ENCODE measurements at regions not wholly inside any gene's neighbourhood (a gene's known extent, or its start where the extent isn't known, plus 50 kb on each side); places are given as distances from the start of the nearest gene placed in this dataset.
A peak's percentile ranks its signal among the peaks of the same experiment; 100 is the strongest.

- Mint-ChIP-seq H3K27ac (no peak overlapping the region), H3K36me3 (ENCODE audit: low read depth) (no peaks in the 10 kb centered on the region), H3K27me3 (ENCODE audit: low read depth) (no peaks in the 10 kb centered on the region), H3K4me3 (no peak overlapping the region), H3K9me3 (no peaks in the 10 kb centered on the region), H3K4me1 (ENCODE audit: low read depth) (no peaks in the 10 kb centered on the region)
- no peak for DNase-seq (ENCODE audit: low spot score)
These were observed 56.1 kb downstream of the RMI2 start for GRCh38 chr16:11401161-11402050.

GRCh38 chr16:11402051-11402744, 56.9 kb downstream of the RMI2 start:
- no peak for DNase-seq (ENCODE audit: low spot score)
- Mint-ChIP-seq H3K27me3 (ENCODE audit: low read depth) (no peaks in the 10 kb centered on the region), H3K36me3 (ENCODE audit: low read depth) (no peaks in the 10 kb centered on the region), H3K27ac (no peak overlapping the region), H3K4me3 (no peak overlapping the region), H3K9me3 (no peaks in the 10 kb centered on the region), H3K4me1 (ENCODE audit: low read depth) (no peaks in the 10 kb centered on the region)

- H3K27me3 Mint-ChIP-seq (ENCODE audit: low read depth) = no peaks in the 10 kb centered on the region
- H3K4me3 Mint-ChIP-seq = no peak overlapping the region
- H3K9me3 Mint-ChIP-seq = no peaks in the 10 kb centered on the region
- DNase-seq (ENCODE audit: low spot score) = no peak
- H3K4me1 Mint-ChIP-seq (ENCODE audit: low read depth) = peaks cover 2% of the 10 kb centered on the region
- no peaks in the 10 kb centered on the region for H3K36me3 Mint-ChIP-seq (ENCODE audit: low read depth)
- no peak overlapping the region for H3K27ac Mint-ChIP-seq
These were observed 57.7 kb downstream of the RMI2 start for GRCh38 chr16:11402745-11403533.

GRCh38 chr16:11403534-11403795, 58.2 kb downstream of the RMI2 start:
- H3K9me3 Mint-ChIP-seq = no peaks in the 10 kb centered on the region
- H3K36me3 Mint-ChIP-seq (ENCODE audit: low read depth) = no peaks in the 10 kb centered on the region
- no peak overlapping the region for H3K27ac Mint-ChIP-seq
- H3K4me3 Mint-ChIP-seq = no peak overlapping the region
- no peak for DNase-seq (ENCODE audit: low spot score)
- peaks cover 2% of the 10 kb centered on the region for H3K4me1 Mint-ChIP-seq (ENCODE audit: low read depth)
- H3K27me3 Mint-ChIP-seq (ENCODE audit: low read depth) = no peaks in the 10 kb centered on the region

GRCh38 chr16:11403920-11404319, 58.7 kb downstream of the RMI2 start:
- peaks cover 2% of the 10 kb centered on the region for H3K4me1 Mint-ChIP-seq (ENCODE audit: low read depth)
- H3K27me3 Mint-ChIP-seq (ENCODE audit: low read depth) = no peaks in the 10 kb centered on the region
- H3K4me3 Mint-ChIP-seq = no peak overlapping the region
- H3K27ac Mint-ChIP-seq = no peak overlapping the region
- no peaks in the 10 kb centered on the region for H3K36me3 Mint-ChIP-seq (ENCODE audit: low read depth)
- DNase-seq (ENCODE audit: low spot score) = no peak
- no peaks in the 10 kb centered on the region for H3K9me3 Mint-ChIP-seq

GRCh38 chr16:11404603-11405002, 59.3 kb downstream of the RMI2 start:
- no peak overlapping the region for H3K27ac Mint-ChIP-seq
- no peaks in the 10 kb centered on the region for H3K27me3 Mint-ChIP-seq (ENCODE audit: low read depth)
- no peak for DNase-seq (ENCODE audit: low spot score)
- peaks cover 2% of the 10 kb centered on the region for H3K4me1 Mint-ChIP-seq (ENCODE audit: low read depth)
- no peak overlapping the region for H3K4me3 Mint-ChIP-seq
- H3K36me3 Mint-ChIP-seq (ENCODE audit: low read depth) = no peaks in the 10 kb centered on the region
- no peaks in the 10 kb centered on the region for H3K9me3 Mint-ChIP-seq

GRCh38 chr16:11405331-11406176, 60.3 kb downstream of the RMI2 start:
- Mint-ChIP-seq H3K27me3 (ENCODE audit: low read depth) (no peaks in the 10 kb centered on the region), H3K27ac (no peak overlapping the region), H3K4me1 (ENCODE audit: low read depth) (peaks cover 2% of the 10 kb centered on the region), H3K36me3 (ENCODE audit: low read depth) (no peaks in the 10 kb centered on the region), H3K9me3 (no peaks in the 10 kb centered on the region), H3K4me3 (no peak overlapping the region)
- DNase-seq (ENCODE audit: low spot score) = peak; percentile 14

- Mint-ChIP-seq H3K27ac (no peak overlapping the region), H3K4me1 (ENCODE audit: low read depth) (peaks cover 2% of the 10 kb centered on the region), H3K9me3 (no peaks in the 10 kb centered on the region), H3K27me3 (ENCODE audit: low read depth) (no peaks in the 10 kb centered on the region), H3K4me3 (no peak overlapping the region), H3K36me3 (ENCODE audit: low read depth) (no peaks in the 10 kb centered on the region)
- no peak for DNase-seq (ENCODE audit: low spot score)
These were observed 60.9 kb downstream of the RMI2 start for GRCh38 chr16:11406177-11406560.

- Mint-ChIP-seq H3K4me3 (no peak overlapping the region), H3K36me3 (ENCODE audit: low read depth) (no peaks in the 10 kb centered on the region), H3K4me1 (ENCODE audit: low read depth) (peaks cover 2% of the 10 kb centered on the region), H3K27me3 (ENCODE audit: low read depth) (no peaks in the 10 kb centered on the region), H3K27ac (no peak overlapping the region), H3K9me3 (no peaks in the 10 kb centered on the region)
- peak; percentile 32 for DNase-seq (ENCODE audit: low spot score)
These were observed 62.1 kb downstream of the RMI2 start for GRCh38 chr16:11407047-11407982.

GRCh38 chr16:11408216-11408615, 63.0 kb downstream of the RMI2 start:
- Mint-ChIP-seq H3K9me3 (no peaks in the 10 kb centered on the region), H3K27ac (no peak overlapping the region), H3K36me3 (ENCODE audit: low read depth) (no peaks in the 10 kb centered on the region), H3K4me3 (no peak overlapping the region), H3K4me1 (ENCODE audit: low read depth) (peaks cover 2% of the 10 kb centered on the region), H3K27me3 (ENCODE audit: low read depth) (no peaks in the 10 kb centered on the region)
- no peak for DNase-seq (ENCODE audit: low spot score)

- H3K27me3 Mint-ChIP-seq (ENCODE audit: low read depth) = no peaks in the 10 kb centered on the region
- no peak for DNase-seq (ENCODE audit: low spot score)
- H3K9me3 Mint-ChIP-seq = no peaks in the 10 kb centered on the region
- peaks cover 2% of the 10 kb centered on the region for H3K4me1 Mint-ChIP-seq (ENCODE audit: low read depth)
- H3K36me3 Mint-ChIP-seq (ENCODE audit: low read depth) = no peaks in the 10 kb centered on the region
- no peak overlapping the region for H3K4me3 Mint-ChIP-seq
- no peak overlapping the region for H3K27ac Mint-ChIP-seq
These were observed 64.1 kb downstream of the RMI2 start for GRCh38 chr16:11409398-11409797.

- no peaks in the 10 kb centered on the region for H3K27me3 Mint-ChIP-seq (ENCODE audit: low read depth)
- no peaks in the 10 kb centered on the region for H3K36me3 Mint-ChIP-seq (ENCODE audit: low read depth)
- peaks cover 2% of the 10 kb centered on the region for H3K4me1 Mint-ChIP-seq (ENCODE audit: low read depth)
- no peak for DNase-seq (ENCODE audit: low spot score)
- H3K27ac Mint-ChIP-seq = no peak overlapping the region
- H3K9me3 Mint-ChIP-seq = no peaks in the 10 kb centered on the region
- H3K4me3 Mint-ChIP-seq = no peak overlapping the region
These were observed 65.3 kb downstream of the RMI2 start for GRCh38 chr16:11410376-11411058.
